ENCODE measurements at regions not wholly inside any gene's neighbourhood (a gene's known extent, or its start where the extent isn't known, plus 50 kb on each side); places are given as distances from the start of the nearest gene placed in this dataset.

DNA sequence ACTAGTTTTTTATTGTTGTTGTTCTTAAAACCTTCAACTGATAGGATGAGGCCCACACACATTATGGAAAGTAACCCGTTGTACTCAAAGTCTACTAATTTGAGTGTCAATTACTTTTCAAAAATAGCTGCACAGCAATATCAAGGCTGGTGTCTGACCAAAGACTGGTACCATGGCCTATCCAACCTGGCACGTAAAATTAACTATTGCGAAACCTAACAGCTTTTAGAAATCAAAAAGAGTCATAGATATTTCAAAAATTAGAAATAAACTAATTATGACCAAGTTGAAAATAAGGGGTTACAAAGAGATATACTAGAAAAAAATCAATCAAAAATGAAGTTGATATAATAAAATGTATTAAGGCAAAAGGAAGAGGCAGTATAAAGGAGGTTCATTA is 501.5 kb upstream of the SLC8A1 start:
- TF ChIP-seq, protein P1, sequence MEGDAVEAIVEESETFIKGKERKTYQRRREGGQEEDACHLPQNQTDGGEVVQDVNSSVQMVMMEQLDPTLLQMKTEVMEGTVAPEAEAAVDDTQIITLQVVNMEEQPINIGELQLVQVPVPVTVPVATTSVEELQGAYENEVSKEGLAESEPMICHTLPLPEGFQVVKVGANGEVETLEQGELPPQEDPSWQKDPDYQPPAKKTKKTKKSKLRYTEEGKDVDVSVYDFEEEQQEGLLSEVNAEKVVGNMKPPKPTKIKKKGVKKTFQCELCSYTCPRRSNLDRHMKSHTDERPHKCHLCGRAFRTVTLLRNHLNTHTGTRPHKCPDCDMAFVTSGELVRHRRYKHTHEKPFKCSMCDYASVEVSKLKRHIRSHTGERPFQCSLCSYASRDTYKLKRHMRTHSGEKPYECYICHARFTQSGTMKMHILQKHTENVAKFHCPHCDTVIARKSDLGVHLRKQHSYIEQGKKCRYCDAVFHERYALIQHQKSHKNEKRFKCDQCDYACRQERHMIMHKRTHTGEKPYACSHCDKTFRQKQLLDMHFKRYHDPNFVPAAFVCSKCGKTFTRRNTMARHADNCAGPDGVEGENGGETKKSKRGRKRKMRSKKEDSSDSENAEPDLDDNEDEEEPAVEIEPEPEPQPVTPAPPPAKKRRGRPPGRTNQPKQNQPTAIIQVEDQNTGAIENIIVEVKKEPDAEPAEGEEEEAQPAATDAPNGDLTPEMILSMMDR (IDR thresholded peaks at IDR 0.05) = no peak
- TF ChIP-seq EZH2 (IDR thresholded peaks at IDR 0.05) = no peak

Measured in neural progenitor cell (in vitro differentiated cells).